SU-DHL-6 (cell line): ENCODE measurements at regions not wholly inside any gene's neighbourhood (a gene's known extent, or its start where the extent isn't known, plus 50 kb on each side); places are given as distances from the start of the nearest gene placed in this dataset.

Experiments used
- H2AFZ ChIP-seq: fragments of 200-600 bp; sonication (generic); 2 replicates; pipeline ENCODE4 v1.6.1; 2014; ENCODE audit warnings: low read depth, mild to moderate bottlenecking, moderate library complexity, mixed read lengths, antibody characterized with exemption, low read length; ENCODE audit not compliant: severe bottlenecking
- H3F3A ChIP-seq: fragments of 200-600 bp; shearing (Covaris generic); 2 replicates; pipeline ENCODE4 v1.6.0; 2016; ENCODE audit warnings: antibody characterized with exemption, mild to moderate bottlenecking; ENCODE audit not compliant: insufficient read depth
- H3K27ac ChIP-seq: fragments of 200-600 bp; sonication (generic); 2 replicates; pipeline ENCODE4 v1.5.1; 2016; ENCODE audit warnings: low read depth, mild to moderate bottlenecking, low read length, moderate library complexity, mixed read lengths
- H3K27me3 ChIP-seq: fragments of 200-600 bp; sonication (generic), shearing (Covaris generic); 2 replicates; pipeline ENCODE4 v1.6.0; 2014; ENCODE audit warnings: mild to moderate bottlenecking, low read length
- H3K36me3 ChIP-seq: fragments of 200-600 bp; sonication (generic); 2 replicates; pipeline ENCODE4 v1.6.1; 2014; ENCODE audit warnings: mild to moderate bottlenecking, low read length, mixed read lengths
- H3K4me2 ChIP-seq: fragments of 300-600, 200-600 bp; shearing (Covaris generic), sonication (generic); 2 replicates; pipeline ENCODE4 v1.6.0; 2014; ENCODE audit warnings: low read length, low read depth, mild to moderate bottlenecking; ENCODE audit not compliant: poor library complexity, severe bottlenecking
- H3K4me3 ChIP-seq: fragments of 200-600 bp; sonication (generic); 2 replicates; pipeline ENCODE4 v1.5.1; 2014; ENCODE audit warnings: antibody characterized with exemption, low read length, mild to moderate bottlenecking, mixed read lengths; ENCODE audit not compliant: insufficient read depth, poor library complexity, severe bottlenecking
- H3K79me2 ChIP-seq: fragments of 200-600 bp; sonication (generic); 2 replicates; pipeline ENCODE4 v1.6.1; 2014; ENCODE audit warnings: mild to moderate bottlenecking, low read length, moderate library complexity; ENCODE audit not compliant: insufficient read depth
- H3K9ac ChIP-seq: fragments of 200-600 bp; sonication (generic); 2 replicates; pipeline ENCODE4 v1.7.0; 2014; ENCODE audit warnings: mild to moderate bottlenecking, low read length
- H3K9me2 ChIP-seq: fragments of 200-600 bp; sonication (generic); replicated peaks from 2 replicates; pipeline ENCODE4 v1.6.1; 2014; ENCODE audit warnings: low read length; ENCODE audit not compliant: insufficient read depth
- H3K9me3 ChIP-seq: fragments of 200-600 bp; sonication (generic); 2 replicates; pipeline ENCODE4 v1.6.1; 2014; ENCODE audit warnings: low read length, mixed read lengths; ENCODE audit not compliant: insufficient read depth
- H4K20me1 ChIP-seq: fragments of 200-600 bp; sonication (generic); 2 replicates; pipeline ENCODE4 v1.6.1; 2014; ENCODE audit warnings: low read depth, mild to moderate bottlenecking, antibody characterized with exemption, low read length, moderate library complexity, mixed read lengths
- CTCF ChIP-seq: fragments of 200-600 bp; sonication (generic); IDR thresholded peaks from one replicate; pipeline ENCODE4 v1.5.1; 2017; ENCODE audit warnings: antibody characterized with exemption, mild to moderate bottlenecking, low read length, moderate library complexity; ENCODE audit not compliant: insufficient read depth, poor library complexity, severe bottlenecking
- EZH2phosphoT487 ChIP-seq: fragments of 200-600 bp; sonication (generic), shearing (Covaris generic); conservative IDR thresholded peaks from 2 replicates; pipeline ENCODE4 v1.6.1; 2018; ENCODE audit warnings: mild to moderate bottlenecking, antibody characterized with exemption, low read length, moderate library complexity, mixed read lengths

GRCh38 chr13:22648320-22648801 lies 532.4 kb upstream of the SGCG start:
- Histone ChIP-seq H3K79me2 (no peaks in the 10 kb centered on the region), H4K20me1 (no peaks in the 10 kb centered on the region), H2AFZ (no peak overlapping the region)

GRCh38 chr13:22652796-22653195 lies 528.0 kb upstream of the SGCG start:
- no peaks in the 10 kb centered on the region for H3K79me2 ChIP-seq
- no peaks in the 10 kb centered on the region for H3K9me2 ChIP-seq
- no peaks in the 10 kb centered on the region for H3F3A ChIP-seq
- H4K20me1 ChIP-seq: no peaks in the 10 kb centered on the region
- H3K27me3 ChIP-seq: no peaks in the 10 kb centered on the region
- TF ChIP-seq CTCF: no peak
- TF ChIP-seq EZH2phosphoT487: no peak
- H2AFZ ChIP-seq: no peak overlapping the region
- no peak overlapping the region for H3K9ac ChIP-seq
- no peaks in the 10 kb centered on the region for H3K9me3 ChIP-seq
- H3K4me2 ChIP-seq: no peak overlapping the region
- H3K4me3 ChIP-seq: no peak overlapping the region
- no peak overlapping the region for H3K27ac ChIP-seq
- no peaks in the 10 kb centered on the region for H3K36me3 ChIP-seq

More at GRCh38 chr13:22648320-22648801, 532.4 kb upstream of the SGCG start:
- Histone ChIP-seq H3K27me3 (no peaks in the 10 kb centered on the region), H3K9me2 (no peaks in the 10 kb centered on the region), H3K9ac (no peak overlapping the region), H3F3A (no peaks in the 10 kb centered on the region), H3K4me2 (no peak overlapping the region), H3K4me3 (no peak overlapping the region), H3K9me3 (no peaks in the 10 kb centered on the region), H3K36me3 (no peaks in the 10 kb centered on the region), H3K27ac (no peak overlapping the region)
- TF ChIP-seq EZH2phosphoT487: no peak
- TF ChIP-seq CTCF: no peak

GRCh38 chr13:22653866-22654265 lies 526.9 kb upstream of the SGCG start:
- H4K20me1 ChIP-seq: no peaks in the 10 kb centered on the region
- H3F3A ChIP-seq: no peaks in the 10 kb centered on the region
- H2AFZ ChIP-seq: no peak overlapping the region
- H3K4me2 ChIP-seq: no peak overlapping the region
- H3K9me3 ChIP-seq: no peaks in the 10 kb centered on the region
- no peaks in the 10 kb centered on the region for H3K9me2 ChIP-seq
- H3K27me3 ChIP-seq: no peaks in the 10 kb centered on the region
- TF ChIP-seq EZH2phosphoT487 (no peak), CTCF (no peak)
- H3K27ac ChIP-seq: no peak overlapping the region
- no peak overlapping the region for H3K4me3 ChIP-seq
- no peaks in the 10 kb centered on the region for H3K79me2 ChIP-seq
- H3K36me3 ChIP-seq: no peaks in the 10 kb centered on the region
- no peak overlapping the region for H3K9ac ChIP-seq
